C4-2B (cell line): ENCODE measurements at regions not wholly inside any gene's neighbourhood (a gene's known extent, or its start where the extent isn't known, plus 50 kb on each side); places are given as distances from the start of the nearest gene placed in this dataset.

ENCODE experiments used
- H3K27ac ChIP-seq: fragments of 450-650 bp; 2 replicates; pipeline ENCODE4 v1.5.1; 2017
- ZFX ChIP-seq: fragments of 450-650 bp; IDR thresholded peaks from 2 replicates; pipeline ENCODE4 v1.6.1; 2017
- TF ChIP-seq, protein P1 (sequence below): fragments of 450-650 bp; conservative IDR thresholded peaks from 2 replicates; pipeline ENCODE4 v1.5.1; 2017; ENCODE audit warnings: mild to moderate bottlenecking

DNA sequence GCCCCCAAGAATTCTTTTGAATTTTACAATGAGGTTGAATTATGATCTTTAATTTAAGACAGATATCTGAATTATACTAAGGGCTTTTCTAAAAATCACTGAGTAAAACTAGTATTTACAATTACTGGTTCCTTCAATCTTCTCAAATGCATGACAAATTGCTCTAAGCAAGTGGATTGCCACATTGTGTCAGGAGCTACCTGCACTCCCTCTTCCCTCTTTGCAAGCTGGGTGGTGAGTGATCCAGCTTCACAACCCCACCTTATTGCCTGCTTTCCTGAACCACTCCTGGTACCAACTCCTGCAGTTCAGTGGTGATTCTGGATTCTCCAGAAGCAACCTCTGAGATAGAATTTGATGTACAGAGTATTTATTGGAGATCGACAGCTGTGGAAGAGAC is 49.9 kb upstream of the SERP2 start:
- H3K27ac ChIP-seq: no peak overlapping the region
- TF ChIP-seq, protein P1, sequence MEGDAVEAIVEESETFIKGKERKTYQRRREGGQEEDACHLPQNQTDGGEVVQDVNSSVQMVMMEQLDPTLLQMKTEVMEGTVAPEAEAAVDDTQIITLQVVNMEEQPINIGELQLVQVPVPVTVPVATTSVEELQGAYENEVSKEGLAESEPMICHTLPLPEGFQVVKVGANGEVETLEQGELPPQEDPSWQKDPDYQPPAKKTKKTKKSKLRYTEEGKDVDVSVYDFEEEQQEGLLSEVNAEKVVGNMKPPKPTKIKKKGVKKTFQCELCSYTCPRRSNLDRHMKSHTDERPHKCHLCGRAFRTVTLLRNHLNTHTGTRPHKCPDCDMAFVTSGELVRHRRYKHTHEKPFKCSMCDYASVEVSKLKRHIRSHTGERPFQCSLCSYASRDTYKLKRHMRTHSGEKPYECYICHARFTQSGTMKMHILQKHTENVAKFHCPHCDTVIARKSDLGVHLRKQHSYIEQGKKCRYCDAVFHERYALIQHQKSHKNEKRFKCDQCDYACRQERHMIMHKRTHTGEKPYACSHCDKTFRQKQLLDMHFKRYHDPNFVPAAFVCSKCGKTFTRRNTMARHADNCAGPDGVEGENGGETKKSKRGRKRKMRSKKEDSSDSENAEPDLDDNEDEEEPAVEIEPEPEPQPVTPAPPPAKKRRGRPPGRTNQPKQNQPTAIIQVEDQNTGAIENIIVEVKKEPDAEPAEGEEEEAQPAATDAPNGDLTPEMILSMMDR: no peak
- no peak for TF ChIP-seq ZFX
